Panc1 (cell line): ENCODE measurements at regions not wholly inside any gene's neighbourhood (a gene's known extent, or its start where the extent isn't known, plus 50 kb on each side); places are given as distances from the start of the nearest gene placed in this dataset.

Experiments used
- ATAC-seq: fragments of 200-7000 bp; cut with Tn5 transposase; 2 replicates; pipeline ENCODE4 v1.9.1; 2020; ENCODE audit warnings: mild to moderate bottlenecking, moderate library complexity
- BruUV-seq: library from RNA; stranded (reverse); fragments of 400-500 nt; replicated peaks from 2 replicates; lab custom pipeline; 2021; lab: Mats Ljungman, UMichigan
- CTCF ChIA-PET: fragments of 300-600 bp; sonication (Branson Sonifier 250); formaldehyde crosslinking; loops from one replicate; lab custom pipeline; 2022; ENCODE audit warnings: antibody characterized with exemption; lab: Charles Lee
- POLR2A ChIA-PET: fragments of 300-600 bp; sonication (Branson Sonifier 250); formaldehyde crosslinking; loops from one replicate; lab custom pipeline; 2022; ENCODE audit warnings: antibody characterized with exemption; lab: Charles Lee
- DNase-seq: peaks from one replicate; pipeline ENCODE4 v3.0.0-alpha.2; 2010; ENCODE audit warnings: low read depth, low spot score
- H3K27ac ChIP-seq: 2 replicates; pipeline ENCODE4 v1.5.1; 2011; ENCODE audit warnings: mild to moderate bottlenecking, low read length, inconsistent platforms
- H3K27me3 ChIP-seq: fragments of 200-500 bp; sonication (Bioruptor generic); 2 replicates; pipeline ENCODE4 v1.6.0; 2014; ENCODE audit warnings: low read length, inconsistent platforms; ENCODE audit not compliant: control insufficient read depth, insufficient read depth
- H3K36me3 ChIP-seq: fragments of 200-500 bp; sonication (Bioruptor generic); 2 replicates; pipeline ENCODE4 v1.5.1; 2014; ENCODE audit warnings: inconsistent platforms, mild to moderate bottlenecking, low read length, moderate library complexity; ENCODE audit not compliant: control insufficient read depth, insufficient read depth
- H3K4me1 ChIP-seq: 2 replicates; pipeline ENCODE4 v1.5.1; 2011; ENCODE audit warnings: inconsistent platforms, mild to moderate bottlenecking, low read length, moderate library complexity; ENCODE audit not compliant: control insufficient read depth, insufficient read depth
- H3K4me3 ChIP-seq, 2 experiments: 2 replicates each; pipeline ENCODE4 v1.5.1; 2011 to 2012; ENCODE audit warnings: low read depth in 2 of 2, low read length in 2 of 2, mild to moderate bottlenecking in 2 of 2, inconsistent platforms in 1 of 2, moderate library complexity in 1 of 2
- H3K9me3 ChIP-seq: fragments of 200-500 bp; sonication (Bioruptor generic); 2 replicates; pipeline ENCODE4 v1.5.1; 2014; ENCODE audit warnings: low read depth, mild to moderate bottlenecking, inconsistent platforms, low read length, moderate library complexity; ENCODE audit not compliant: control insufficient read depth, insufficient read depth
- CTCF ChIP-seq: fragments of 450-650 bp; IDR thresholded peaks from 2 replicates; pipeline ENCODE4 v1.5.1; 2017; ENCODE audit warnings: mild to moderate bottlenecking
- POLR2AphosphoS5 ChIP-seq: IDR thresholded peaks from 2 replicates; pipeline ENCODE4 v1.6.1; 2012; ENCODE audit warnings: mild to moderate bottlenecking, low read depth, low read length, moderate library complexity
- REST ChIP-seq, 2 experiments: IDR thresholded peaks; 2 replicates each; pipeline ENCODE4 v1.6.1; 2011 to 2012; ENCODE audit warnings: low read depth in 2 of 2, control low read depth in 1 of 2, low read length in 1 of 2, mild to moderate bottlenecking in 1 of 2, moderate library complexity in 1 of 2; ENCODE audit not compliant: insufficient read depth in 1 of 2
- SIN3A ChIP-seq: IDR thresholded peaks from 2 replicates; pipeline ENCODE4 v1.6.1; 2012; ENCODE audit warnings: low read depth, mild to moderate bottlenecking, low read length, moderate library complexity, borderline replicate concordance; ENCODE audit not compliant: insufficient read depth
- TCF7L2 ChIP-seq: IDR thresholded peaks from 2 replicates; pipeline ENCODE4 v1.6.1; 2011; ENCODE audit warnings: mild to moderate bottlenecking, low read depth, low read length, inconsistent platforms
- in situ Hi-C: cut with HindIII; loops from 2 replicates; pipeline ENCODE4 v1.10.0; 2016; ENCODE audit warnings: low sequenced_read_pairs, low pct_unique_long_range_greater_than_20kb
- intact Hi-C: fragments of 100-400 bp; cut with micrococcal nuclease; formaldehyde crosslinking; loops from one replicate; pipeline ENCODE4 v1.10.0; 2022; ENCODE audit not compliant: unreplicated experiment

- ATAC-seq (no peak), DNase-seq (no peak)
- H3K36me3 ChIP-seq = no peaks in the 10 kb centered on the region
- ChIA-PET POLR2A (no interaction called here), CTCF (no interaction called here)
- H3K27me3 ChIP-seq = no peaks in the 10 kb centered on the region
- in situ Hi-C loops (no loop called here), intact Hi-C loops (no loop called here)
- TF ChIP-seq REST (IDR thresholded peaks at IDR 0.05; ENCODE audit: insufficient read depth in 1 of 2, low read depth in 2 of 2, low read length in 1 of 2) (no peak), SIN3A (no peak), CTCF (no peak), TCF7L2 (no peak), POLR2AphosphoS5 (no peak)
- H3K27ac ChIP-seq = no peak overlapping the region
- no TSS peak for BruUV-seq
- no peak overlapping the region for H3K4me3 ChIP-seq
- no peaks in the 10 kb centered on the region for H3K4me1 ChIP-seq
- no peaks in the 10 kb centered on the region for H3K9me3 ChIP-seq
Observed at GRCh38 chr13:58908019-58908679, 1255.6 kb downstream of the DIAPH3 start.

GRCh38 chr13:58919551-58919950 lies 1244.2 kb downstream of the DIAPH3 start:
- Histone ChIP-seq H3K4me1 (no peaks in the 10 kb centered on the region), H3K9me3 (no peaks in the 10 kb centered on the region), H3K27ac (no peak overlapping the region), H3K27me3 (no peaks in the 10 kb centered on the region), H3K4me3 (no peak overlapping the region), H3K36me3 (no peaks in the 10 kb centered on the region)
- no TSS peak for BruUV-seq
- TF ChIP-seq REST (IDR thresholded peaks at IDR 0.05; ENCODE audit: insufficient read depth in 1 of 2, low read depth in 2 of 2, low read length in 1 of 2) = no peak
- ChIA-PET POLR2A (no interaction called here), CTCF (no interaction called here)
- ATAC-seq (no peak), DNase-seq (no peak)
- intact Hi-C loops (no loop called here), in situ Hi-C loops (no loop called here)
